Lower leg skin (tissue), 4 donors: ENCODE measurements at regions not wholly inside any gene's neighbourhood (a gene's known extent, or its start where the extent isn't known, plus 50 kb on each side); places are given as distances from the start of the nearest gene placed in this dataset.

ENCODE experiments used
- DNase-seq, 2 donors: peaks; one replicate each; pipeline ENCODE4 v3.0.0-alpha.2; 2019; ENCODE audit warnings: low spot score in 2 of 2
- H3K4me3 ChIP-seq: fragments of 200-600 bp; sonication (generic); 2 replicates; pipeline ENCODE4 v1.5.1; 2017; ENCODE audit warnings: mild to moderate bottlenecking, low read depth; ENCODE audit not compliant: poor library complexity, severe bottlenecking
- POLR2A ChIP-seq, 2 donors: fragments of 450-650 bp; IDR thresholded peaks; one replicate each; pipeline ENCODE4 v1.6.1; 2016 to 2017; ENCODE audit warnings: antibody characterized with exemption in 2 of 2, mild to moderate bottlenecking in 1 of 2, moderate library complexity in 1 of 2
- WGBS, 2 donors: methylation state at CpG; one replicate each; pipeline ENCODE4 v1.1.5; 2018; 5-methylcytosine and 5-hydroxymethylcytosine counted together
- intact Hi-C: fragments of 100-400 bp; cut with DNase I; formaldehyde crosslinking; loops from one replicate; pipeline ENCODE4 v1.15.0; 2023; ENCODE audit warnings: low total_unique reads
- TF ChIP-seq, protein P1 (sequence below), 3 donors: fragments of 450-650 bp; IDR thresholded peaks; one replicate each; pipeline ENCODE4 v1.5.1; 2016; ENCODE audit warnings: antibody characterized with exemption in 3 of 3, mild to moderate bottlenecking in 3 of 3, moderate library complexity in 2 of 3

DNA sequence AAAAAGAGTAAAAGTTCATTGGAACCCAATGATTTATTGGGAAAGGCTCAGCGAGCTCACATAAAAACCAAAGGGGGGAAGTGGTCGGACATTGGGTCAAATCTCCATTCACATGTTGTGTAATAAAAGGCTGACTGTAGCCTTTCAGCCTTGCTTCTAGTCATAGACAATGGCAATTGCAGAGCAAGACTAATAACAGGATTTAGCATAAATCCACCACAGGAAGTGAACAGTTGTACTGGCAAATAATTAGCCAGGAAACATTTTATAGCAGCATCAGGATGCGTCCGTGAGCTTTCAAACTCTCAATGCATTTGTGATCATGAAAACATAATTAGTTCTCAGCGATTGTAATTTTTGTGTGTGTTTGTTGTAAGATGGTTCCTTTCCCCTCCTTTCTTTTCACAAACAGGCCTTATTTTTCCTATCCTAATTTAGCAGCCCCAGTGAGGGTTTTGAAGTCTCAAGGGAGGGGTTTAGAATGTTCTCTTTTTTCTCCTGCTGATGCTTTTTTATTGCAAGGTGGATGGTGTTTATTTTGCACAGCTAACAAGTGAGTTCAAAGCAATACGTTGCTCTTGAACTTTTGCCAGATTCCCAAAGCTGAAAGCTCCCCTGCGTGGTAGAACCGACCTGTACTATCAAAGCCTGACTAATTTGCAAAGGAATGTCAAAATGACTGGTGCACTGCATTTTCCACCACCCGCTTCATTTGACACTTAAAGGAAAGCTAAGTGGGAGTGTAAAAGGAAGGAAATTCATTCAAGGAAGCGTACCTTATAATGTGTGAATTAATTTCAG is 105.6 kb downstream of the SPRY2 start:
- DNase-seq: no peak
- no peak overlapping the region for H3K4me3 ChIP-seq
- no peak for TF ChIP-seq POLR2A (IDR thresholded peaks at IDR 0.05)
- TF ChIP-seq, protein P1, sequence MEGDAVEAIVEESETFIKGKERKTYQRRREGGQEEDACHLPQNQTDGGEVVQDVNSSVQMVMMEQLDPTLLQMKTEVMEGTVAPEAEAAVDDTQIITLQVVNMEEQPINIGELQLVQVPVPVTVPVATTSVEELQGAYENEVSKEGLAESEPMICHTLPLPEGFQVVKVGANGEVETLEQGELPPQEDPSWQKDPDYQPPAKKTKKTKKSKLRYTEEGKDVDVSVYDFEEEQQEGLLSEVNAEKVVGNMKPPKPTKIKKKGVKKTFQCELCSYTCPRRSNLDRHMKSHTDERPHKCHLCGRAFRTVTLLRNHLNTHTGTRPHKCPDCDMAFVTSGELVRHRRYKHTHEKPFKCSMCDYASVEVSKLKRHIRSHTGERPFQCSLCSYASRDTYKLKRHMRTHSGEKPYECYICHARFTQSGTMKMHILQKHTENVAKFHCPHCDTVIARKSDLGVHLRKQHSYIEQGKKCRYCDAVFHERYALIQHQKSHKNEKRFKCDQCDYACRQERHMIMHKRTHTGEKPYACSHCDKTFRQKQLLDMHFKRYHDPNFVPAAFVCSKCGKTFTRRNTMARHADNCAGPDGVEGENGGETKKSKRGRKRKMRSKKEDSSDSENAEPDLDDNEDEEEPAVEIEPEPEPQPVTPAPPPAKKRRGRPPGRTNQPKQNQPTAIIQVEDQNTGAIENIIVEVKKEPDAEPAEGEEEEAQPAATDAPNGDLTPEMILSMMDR (IDR thresholded peaks at IDR 0.05): no peak
- intact Hi-C loops: no loop called here
- 36 to 39% methylated on average over 10 of the region's 10 CpGs for WGBS, 2 donors

DNA sequence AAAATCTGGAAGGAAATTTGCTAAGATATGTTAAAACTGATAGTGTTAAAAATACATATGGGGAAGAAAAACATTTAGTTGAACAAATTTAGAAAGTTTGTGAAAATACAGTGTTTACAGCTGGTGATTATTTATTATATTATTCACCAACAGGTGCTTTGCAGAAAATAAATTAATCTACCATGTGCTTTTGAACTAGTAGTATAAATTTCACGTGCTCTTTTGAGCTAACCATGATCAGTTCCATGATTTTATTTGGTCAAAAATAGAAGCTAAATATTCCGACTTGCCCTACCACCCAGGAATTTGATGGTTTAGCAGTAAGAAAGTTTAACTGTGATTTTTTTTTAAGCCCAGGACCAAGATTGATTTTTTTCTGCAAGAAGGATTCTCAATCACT is 113.3 kb downstream of the SPRY2 start:
- WGBS, 2 donors: 81 to 89% methylated on average over 2 of the region's 2 CpGs
- intact Hi-C loops: no loop called here
- no peak for DNase-seq
- H3K4me3 ChIP-seq: no peak overlapping the region
- TF ChIP-seq, protein P1 (IDR thresholded peaks at IDR 0.05): no peak
- no peak for TF ChIP-seq POLR2A (IDR thresholded peaks at IDR 0.05)

DNA sequence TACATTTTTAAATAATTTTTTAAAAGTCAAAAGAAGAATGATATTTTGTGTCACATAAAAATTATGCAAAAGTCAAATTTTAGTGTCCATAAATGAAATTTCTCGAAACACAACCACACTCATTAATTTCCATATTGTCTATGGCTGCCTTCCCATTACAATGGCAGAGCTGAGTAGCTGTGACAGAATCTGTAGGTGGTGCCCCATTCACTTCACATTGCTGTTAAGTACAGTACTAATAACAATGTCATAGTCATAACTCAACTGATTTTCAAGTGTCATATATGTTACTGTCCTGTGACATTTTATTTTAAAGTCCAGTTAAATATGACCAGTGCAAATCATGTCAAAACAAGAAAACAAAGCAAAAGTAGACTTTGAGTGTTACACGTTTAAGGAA is 114.3 kb downstream of the SPRY2 start:
- 82 to 84% methylated on average over 2 of the region's 2 CpGs for WGBS, 2 donors
- H3K4me3 ChIP-seq: no peak overlapping the region
- no peak for TF ChIP-seq POLR2A (IDR thresholded peaks at IDR 0.05)
- TF ChIP-seq, protein P1 (IDR thresholded peaks at IDR 0.05): no peak
- DNase-seq: no peak
- intact Hi-C loops: loop anchor here (1.0 kb wide), 1 partner anchor 34 kb away; no protein-coding TSS in a partner anchor

DNA sequence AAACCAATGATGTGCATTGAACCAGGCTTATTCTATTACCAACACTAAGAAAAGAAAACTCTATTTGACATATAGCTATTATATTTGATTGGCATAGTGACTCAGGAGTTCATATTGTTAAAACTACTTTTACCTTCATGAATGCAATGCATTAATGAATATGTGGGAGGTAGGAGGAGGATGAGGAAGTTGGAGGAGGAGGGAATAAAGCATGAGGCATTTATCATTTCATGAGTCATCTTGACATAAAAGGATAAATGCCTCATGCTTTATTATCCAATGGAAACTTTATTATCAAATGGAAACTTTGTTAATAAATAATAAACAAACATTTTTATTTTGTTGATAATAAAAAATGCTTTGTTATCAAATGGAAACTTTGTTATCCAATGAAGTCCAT is 116.5 kb downstream of the SPRY2 start:
- intact Hi-C loops: no loop called here
- TF ChIP-seq, protein P1 (IDR thresholded peaks at IDR 0.05): no peak
- TF ChIP-seq POLR2A (IDR thresholded peaks at IDR 0.05): no peak
- DNase-seq: no peak
- H3K4me3 ChIP-seq: no peak overlapping the region

DNA sequence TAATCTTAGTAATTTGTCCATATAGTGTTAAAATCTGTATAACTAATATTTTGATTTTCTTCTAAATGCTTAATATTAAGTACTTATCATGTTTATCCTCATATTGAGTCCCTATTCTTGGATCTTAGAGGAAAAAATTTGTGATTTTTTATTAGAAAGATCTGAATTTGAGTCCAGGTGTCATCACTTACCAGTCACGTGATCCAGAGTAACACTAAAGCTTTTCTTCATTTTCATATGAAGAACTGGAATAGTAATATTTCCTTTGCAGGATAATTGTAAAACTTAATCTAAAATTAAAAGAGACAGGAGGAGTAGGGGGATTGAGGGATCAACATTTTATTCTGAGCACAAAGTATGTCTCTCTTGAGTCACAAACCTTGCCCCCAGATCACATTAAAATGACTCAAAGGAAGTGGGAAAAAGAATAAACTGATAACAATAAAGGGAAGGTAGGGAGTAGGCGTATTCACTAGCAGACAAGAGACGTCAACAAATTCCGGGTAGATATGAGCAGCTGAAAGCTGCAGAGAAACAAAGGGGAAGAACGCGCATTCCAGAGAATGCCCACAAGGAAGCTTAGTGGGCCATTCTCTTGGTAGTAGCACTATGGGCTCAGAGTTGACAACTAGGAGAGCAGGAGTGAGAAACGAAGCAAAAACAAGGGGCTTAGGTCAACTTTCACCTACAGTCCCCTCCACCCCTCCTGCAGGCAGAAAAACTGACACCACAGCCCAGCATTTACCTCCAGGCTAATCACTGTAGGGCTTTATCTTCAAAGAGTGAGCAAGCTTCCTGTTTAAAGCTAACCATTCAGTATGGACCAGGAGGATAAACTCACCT is 123.1 kb downstream of the SPRY2 start:
- 72 to 77% methylated on average over 7 of the region's 7 CpGs for WGBS, 2 donors
- intact Hi-C loops: no loop called here
- TF ChIP-seq, protein P1 (IDR thresholded peaks at IDR 0.05): no peak
- TF ChIP-seq POLR2A (IDR thresholded peaks at IDR 0.05): no peak

More for the DNA sequence above, 123.1 kb downstream of the SPRY2 start:
- no peak overlapping the region for H3K4me3 ChIP-seq
- DNase-seq: no peak
